Retinal pigment epithelial cell (primary cell): ENCODE measurements at regions not wholly inside any gene's neighbourhood (a gene's known extent, or its start where the extent isn't known, plus 50 kb on each side); places are given as distances from the start of the nearest gene placed in this dataset.

ENCODE experiments used
- DNase-seq: peaks from one replicate; pipeline ENCODE4 v3.0.0-alpha.2; 2010; ENCODE audit warnings: low read depth
- H3K4me3 ChIP-seq: 2 replicates; pipeline ENCODE4 v1.5.1; 2011; ENCODE audit warnings: mild to moderate bottlenecking, low read length, control low read depth, moderate library complexity
- CTCF ChIP-seq: conservative IDR thresholded peaks from 2 replicates; pipeline ENCODE4 v1.5.1; 2011; ENCODE audit warnings: low read depth, low read length, control low read depth, inconsistent platforms

DNA sequence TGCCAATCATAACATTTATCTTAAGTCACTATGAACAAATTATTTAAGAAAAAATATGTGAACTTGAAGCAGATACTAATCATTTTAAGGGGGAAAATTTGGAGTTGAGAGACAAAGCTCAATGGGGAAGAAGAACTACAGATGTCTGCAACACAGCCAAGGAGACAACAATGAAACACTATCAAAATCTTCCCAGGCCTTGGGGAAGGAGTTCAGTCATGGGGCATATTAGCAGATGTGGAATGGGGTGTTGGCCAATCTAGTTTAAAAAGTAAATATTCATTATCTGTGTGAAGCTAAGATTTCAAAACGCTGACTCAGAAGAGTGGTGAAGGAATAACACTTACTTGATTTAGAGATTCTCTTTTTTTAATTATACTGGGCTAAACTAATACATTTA is 671.6 kb upstream of the ZP4 start:
- DNase-seq: no peak
- TF ChIP-seq CTCF: no peak
- H3K4me3 ChIP-seq: no peak overlapping the region

DNA sequence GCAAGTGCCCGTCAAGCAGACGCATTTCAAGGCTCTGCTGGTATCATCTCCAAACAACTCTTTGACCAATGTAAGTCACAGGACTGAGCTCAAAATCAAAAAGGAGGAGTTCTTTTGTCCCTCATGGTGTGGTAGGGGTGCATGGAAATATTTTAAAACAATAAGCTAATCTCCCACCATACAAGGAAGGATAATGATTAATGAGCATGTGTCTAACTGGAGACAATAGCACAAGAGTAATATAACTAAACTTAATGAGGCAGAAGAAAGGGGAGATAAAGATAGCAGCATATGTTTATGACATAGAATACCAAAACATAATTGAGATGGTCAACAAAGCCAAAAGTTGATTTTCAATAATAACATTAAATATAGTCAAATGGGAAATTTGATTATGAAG is 668.0 kb upstream of the ZP4 start:
- no peak overlapping the region for H3K4me3 ChIP-seq
- no peak for TF ChIP-seq CTCF
- no peak for DNase-seq

GRCh38 chr1:238558156-238558555 is 667.4 kb upstream of the ZP4 start:
- no peak for TF ChIP-seq CTCF
- no peak overlapping the region for H3K4me3 ChIP-seq
- DNase-seq: peak; percentile 34

DNA sequence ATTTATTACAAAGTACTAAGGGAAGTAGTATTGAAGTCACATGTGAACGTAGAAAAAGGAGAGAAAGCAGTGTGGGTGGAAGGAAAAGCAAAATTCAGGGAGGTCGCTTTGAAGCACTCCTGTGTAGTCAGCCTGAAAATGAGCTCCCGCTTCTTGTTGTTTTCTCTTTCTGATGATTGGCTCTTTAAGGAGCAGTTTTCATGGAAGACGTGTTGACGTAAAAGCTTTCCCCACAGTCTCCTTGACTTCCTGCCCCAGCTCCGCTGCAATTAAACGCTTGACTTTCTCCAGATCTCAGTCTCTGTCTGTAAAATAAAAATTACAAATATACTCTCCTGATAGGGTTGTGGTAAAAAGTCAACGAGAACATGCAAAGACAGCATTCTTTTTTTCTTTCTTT is 661.5 kb upstream of the ZP4 start:
- DNase-seq: no peak
- no peak overlapping the region for H3K4me3 ChIP-seq
- TF ChIP-seq CTCF: no peak

- TF ChIP-seq CTCF: no peak
- DNase-seq: no peak
These were observed 658.4 kb upstream of the ZP4 start for GRCh38 chr1:238549137-238549536.

GRCh38 chr1:238546118-238546517 is 655.4 kb upstream of the ZP4 start:
- no peak for TF ChIP-seq CTCF
- DNase-seq: no peak
- H3K4me3 ChIP-seq: no peak overlapping the region

More at GRCh38 chr1:238549137-238549536, 658.4 kb upstream of the ZP4 start:
- no peak overlapping the region for H3K4me3 ChIP-seq

DNA sequence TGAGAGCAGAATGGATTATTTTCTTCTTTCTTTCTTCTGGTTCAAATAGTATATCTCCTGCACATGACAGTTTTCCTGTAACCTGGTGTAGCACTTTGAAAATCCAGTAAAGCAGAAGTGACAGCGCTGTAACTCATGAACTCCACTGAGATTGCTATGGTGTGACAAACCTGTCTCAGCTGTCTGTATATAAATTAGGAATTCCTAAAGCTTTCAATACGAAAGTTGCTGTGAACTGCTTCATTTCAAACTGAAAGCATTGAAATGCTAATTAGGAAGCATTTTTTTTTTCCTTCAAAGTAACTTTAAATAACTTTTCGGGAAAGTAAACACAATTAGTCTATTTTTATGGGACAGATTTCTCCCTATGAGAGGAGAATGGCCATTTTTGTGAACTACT is 646.9 kb upstream of the ZP4 start:
- DNase-seq: no peak
- no peak for TF ChIP-seq CTCF
- H3K4me3 ChIP-seq: no peak overlapping the region
